Hematopoietic multipotent progenitor cell treated with erythropoietin and hydrocortisone succinate and interleukin-3 and kit ligand, for 15 days (in vitro differentiated cells): ENCODE measurements at regions not wholly inside any gene's neighbourhood (a gene's known extent, or its start where the extent isn't known, plus 50 kb on each side); places are given as distances from the start of the nearest gene placed in this dataset.
"Not testable (repeated sequence)": the region's sequence is repeated elsewhere in the genome, so short reads cannot be mapped to it uniquely, and the experiment has no call there.

Experiments
- DNase-seq: peaks from one replicate; pipeline ENCODE4 v3.0.0-alpha.2; 2015; ENCODE audit warnings: low spot score

GRCh38 chr21:35529171-35529863 is 480.2 kb upstream of the RUNX1 start:
- DNase-seq, result peak; percentile 12

- DNase-seq, result no peak
Measured at GRCh38 chr21:35528116-35529042, 479.3 kb upstream of the RUNX1 start.

- DNase-seq, result no peak
Measured at GRCh38 chr21:35527358-35527757, 478.3 kb upstream of the RUNX1 start.

- no peak for DNase-seq
Measured at GRCh38 chr21:35525443-35525842, 476.3 kb upstream of the RUNX1 start.

- DNase-seq, result no peak
Measured at GRCh38 chr21:35521852-35522505, 472.9 kb upstream of the RUNX1 start.

GRCh38 chr21:35521293-35521692 is 472.2 kb upstream of the RUNX1 start:
- no peak for DNase-seq

- DNase-seq, result no peak
Measured at GRCh38 chr21:35520856-35521255, 471.8 kb upstream of the RUNX1 start.

GRCh38 chr21:35520302-35520701 is 471.2 kb upstream of the RUNX1 start:
- no peak for DNase-seq

- DNase-seq, result no peak
Measured at GRCh38 chr21:35517865-35518264, 468.8 kb upstream of the RUNX1 start.

GRCh38 chr21:35516292-35516691 is 467.2 kb upstream of the RUNX1 start:
- DNase-seq, result not testable (repeated sequence)

- DNase-seq, result no peak
Measured at GRCh38 chr21:35512346-35512745, 463.2 kb upstream of the RUNX1 start.

- DNase-seq, result no peak
Measured at GRCh38 chr21:35511696-35512162, 462.6 kb upstream of the RUNX1 start.

- no peak for DNase-seq
Measured at GRCh38 chr21:35510957-35511695, 462.0 kb upstream of the RUNX1 start.

- no peak for DNase-seq
Measured at GRCh38 chr21:35510294-35510693, 461.2 kb upstream of the RUNX1 start.

- no peak for DNase-seq
Measured at GRCh38 chr21:35509001-35509704, 460.1 kb upstream of the RUNX1 start.

- DNase-seq, result no peak
Measured at GRCh38 chr21:35508139-35508888, 459.2 kb upstream of the RUNX1 start.

- DNase-seq, result no peak
Measured at GRCh38 chr21:35507181-35507759, 458.2 kb upstream of the RUNX1 start.

GRCh38 chr21:35506771-35507170 is 457.7 kb upstream of the RUNX1 start:
- DNase-seq, result no peak

- no peak for DNase-seq
Measured at GRCh38 chr21:35506352-35506751, 457.2 kb upstream of the RUNX1 start.

GRCh38 chr21:35504951-35505466 is 455.9 kb upstream of the RUNX1 start:
- DNase-seq, result no peak
